Brain microvascular endothelial cell (primary cell): ENCODE measurements at regions not wholly inside any gene's neighbourhood (a gene's known extent, or its start where the extent isn't known, plus 50 kb on each side); places are given as distances from the start of the nearest gene placed in this dataset.
"Not testable (repeated sequence)": the region's sequence is repeated elsewhere in the genome, so short reads cannot be mapped to it uniquely, and the experiment has no call there.

ENCODE experiments used
- DNase-seq: peaks from one replicate; pipeline ENCODE4 v3.0.0-alpha.2; 2020
- H3K27ac ChIP-seq: fragments of 250-450 bp; sonication (Bioruptor Pico); 2 replicates; pipeline ENCODE4 v1.5.1; 2020; ENCODE audit warnings: mild to moderate bottlenecking, moderate library complexity
- H3K27me3 ChIP-seq: fragments of 250-450 bp; sonication (Bioruptor Pico); replicated peaks from 2 replicates; pipeline ENCODE4 v1.5.1; 2020; ENCODE audit warnings: mild to moderate bottlenecking
- H3K36me3 ChIP-seq: fragments of 250-450 bp; sonication (Bioruptor Pico); replicated peaks from 2 replicates; pipeline ENCODE4 v1.5.1; 2020; ENCODE audit warnings: mild to moderate bottlenecking
- H3K4me3 ChIP-seq: 2 replicates; pipeline ENCODE4 v1.5.1; 2011; ENCODE audit warnings: low read depth, mild to moderate bottlenecking, control low read depth, low read length, moderate library complexity
- in situ Hi-C: cut with HindIII; loops from 2 replicates; pipeline ENCODE4 v1.10.0; 2017; ENCODE audit warnings: low sequenced_read_pairs, low pct_ligation_motif_present
- TF ChIP-seq, protein P1 (sequence below): IDR thresholded peaks from 2 replicates; pipeline ENCODE4 v1.5.1; 2011; ENCODE audit warnings: low read depth, mild to moderate bottlenecking, moderate library complexity, low read length, control low read depth, inconsistent platforms; ENCODE audit errors: missing control alignments

DNA sequence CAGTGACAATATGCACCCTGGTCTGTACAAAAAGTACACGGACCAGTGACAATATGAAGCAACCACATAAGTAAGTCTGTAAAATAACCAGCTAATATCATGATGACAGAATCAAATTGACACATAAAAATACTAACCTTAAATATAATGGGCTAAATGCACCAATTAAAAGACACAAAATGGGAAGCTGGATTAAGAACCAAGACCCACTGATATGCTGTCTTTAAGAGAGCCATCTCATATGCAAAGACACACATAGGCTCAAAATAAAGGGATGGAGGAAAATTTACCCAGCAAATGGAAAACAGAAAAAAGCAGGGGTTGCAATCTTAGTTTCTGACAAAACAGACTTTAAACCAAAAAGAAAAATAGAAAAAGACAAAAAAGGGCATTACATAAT, 70.4 kb upstream of the VCAM1 start:
- in situ Hi-C loops = no loop called here
- no peaks in the 10 kb centered on the region for H3K27me3 ChIP-seq
- H3K36me3 ChIP-seq = no peaks in the 10 kb centered on the region
- TF ChIP-seq, protein P1, sequence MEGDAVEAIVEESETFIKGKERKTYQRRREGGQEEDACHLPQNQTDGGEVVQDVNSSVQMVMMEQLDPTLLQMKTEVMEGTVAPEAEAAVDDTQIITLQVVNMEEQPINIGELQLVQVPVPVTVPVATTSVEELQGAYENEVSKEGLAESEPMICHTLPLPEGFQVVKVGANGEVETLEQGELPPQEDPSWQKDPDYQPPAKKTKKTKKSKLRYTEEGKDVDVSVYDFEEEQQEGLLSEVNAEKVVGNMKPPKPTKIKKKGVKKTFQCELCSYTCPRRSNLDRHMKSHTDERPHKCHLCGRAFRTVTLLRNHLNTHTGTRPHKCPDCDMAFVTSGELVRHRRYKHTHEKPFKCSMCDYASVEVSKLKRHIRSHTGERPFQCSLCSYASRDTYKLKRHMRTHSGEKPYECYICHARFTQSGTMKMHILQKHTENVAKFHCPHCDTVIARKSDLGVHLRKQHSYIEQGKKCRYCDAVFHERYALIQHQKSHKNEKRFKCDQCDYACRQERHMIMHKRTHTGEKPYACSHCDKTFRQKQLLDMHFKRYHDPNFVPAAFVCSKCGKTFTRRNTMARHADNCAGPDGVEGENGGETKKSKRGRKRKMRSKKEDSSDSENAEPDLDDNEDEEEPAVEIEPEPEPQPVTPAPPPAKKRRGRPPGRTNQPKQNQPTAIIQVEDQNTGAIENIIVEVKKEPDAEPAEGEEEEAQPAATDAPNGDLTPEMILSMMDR = no peak
- DNase-seq = no peak
- no peak overlapping the region for H3K4me3 ChIP-seq
- no peak overlapping the region for H3K27ac ChIP-seq

DNA sequence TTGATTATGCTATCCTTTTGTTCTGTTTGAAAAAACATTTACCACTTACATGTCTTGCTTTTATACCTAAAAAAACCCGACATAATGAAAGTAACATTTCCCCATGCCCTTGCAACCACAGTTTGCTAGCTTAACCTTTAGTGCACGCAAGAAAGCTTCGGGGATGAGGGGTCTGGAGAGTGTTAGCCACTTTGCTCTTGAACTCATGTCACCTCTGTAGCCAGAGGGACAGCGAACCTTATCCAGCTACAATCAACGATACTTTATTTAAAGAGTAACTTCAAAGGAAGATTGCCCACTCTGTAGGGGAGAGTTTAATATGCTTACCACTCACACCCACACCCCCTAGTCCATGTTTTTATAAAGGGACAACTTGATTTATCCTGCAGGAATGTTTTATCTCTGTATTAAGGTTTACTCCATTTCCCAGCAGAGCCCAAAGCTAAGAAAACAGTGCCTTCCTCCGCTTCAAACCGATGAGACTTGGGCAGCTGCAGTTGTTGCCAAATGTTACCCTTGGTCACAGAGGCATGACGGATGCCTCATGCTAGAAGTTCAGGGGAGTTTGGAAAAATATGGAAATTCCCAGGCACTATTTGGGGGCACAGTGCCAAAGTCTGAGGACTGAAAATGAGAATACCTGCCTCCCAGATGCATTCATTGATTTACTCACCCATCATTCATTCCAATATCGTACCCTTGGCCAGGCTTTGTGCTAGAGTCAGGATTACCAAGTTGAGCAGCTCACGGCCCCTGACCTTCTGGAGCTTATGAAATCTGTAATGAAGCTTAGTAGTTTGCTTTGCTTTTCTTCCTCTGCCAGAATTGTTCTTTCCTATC, 61.4 kb upstream of the VCAM1 start:
- H3K4me3 ChIP-seq = no peak overlapping the region
- no peaks in the 10 kb centered on the region for H3K27me3 ChIP-seq
- TF ChIP-seq, protein P1 = no peak
- H3K36me3 ChIP-seq = no peaks in the 10 kb centered on the region
- in situ Hi-C loops = no loop called here
- peak overlapping the region; percentile 62 for H3K27ac ChIP-seq
- peak; percentile 73 for DNase-seq

DNA sequence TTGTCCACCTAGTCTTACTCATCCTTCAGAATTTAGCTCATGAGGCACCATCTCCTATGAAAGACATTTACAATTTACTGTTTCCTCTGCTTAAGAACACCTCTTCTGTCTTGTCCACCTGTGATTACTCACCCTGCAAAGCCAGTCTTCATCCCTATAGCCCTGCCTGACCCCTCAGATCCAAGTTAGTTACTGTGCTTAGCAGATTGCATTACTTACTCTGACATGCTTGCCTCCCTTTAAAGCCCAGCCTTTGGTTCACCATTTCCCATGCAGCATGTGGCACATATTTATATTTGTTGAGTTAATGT, 60.9 kb upstream of the VCAM1 start:
- Histone ChIP-seq H3K36me3 (no peaks in the 10 kb centered on the region), H3K27me3 (no peaks in the 10 kb centered on the region), H3K4me3 (no peak overlapping the region), H3K27ac (peak overlapping the region; percentile 62)
- in situ Hi-C loops = no loop called here
- TF ChIP-seq, protein P1 = no peak
- DNase-seq = no peak

DNA sequence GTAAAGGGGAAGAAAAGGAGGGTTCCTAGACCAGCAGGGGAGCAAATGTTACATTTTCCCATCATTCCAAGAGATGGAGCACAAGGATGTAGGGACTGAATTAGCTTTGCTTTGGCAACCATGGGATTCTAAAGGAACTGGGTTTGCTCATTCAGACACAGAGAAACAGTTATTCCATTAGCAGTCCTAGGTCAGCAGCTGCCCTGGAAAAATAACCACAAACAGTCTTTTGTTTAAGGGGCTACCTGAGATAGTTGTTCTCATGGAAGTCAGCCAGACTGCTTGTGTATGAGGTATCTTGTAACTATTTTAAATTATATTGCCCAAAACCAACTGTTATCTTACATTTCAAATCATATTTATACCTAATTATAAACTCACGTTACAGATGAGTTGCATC, 58.4 kb upstream of the VCAM1 start:
- H3K36me3 ChIP-seq = no peaks in the 10 kb centered on the region
- TF ChIP-seq, protein P1 = no peak
- no peak for DNase-seq
- no peak overlapping the region for H3K4me3 ChIP-seq
- H3K27me3 ChIP-seq = no peaks in the 10 kb centered on the region
- no peak overlapping the region for H3K27ac ChIP-seq
- in situ Hi-C loops = no loop called here

DNA sequence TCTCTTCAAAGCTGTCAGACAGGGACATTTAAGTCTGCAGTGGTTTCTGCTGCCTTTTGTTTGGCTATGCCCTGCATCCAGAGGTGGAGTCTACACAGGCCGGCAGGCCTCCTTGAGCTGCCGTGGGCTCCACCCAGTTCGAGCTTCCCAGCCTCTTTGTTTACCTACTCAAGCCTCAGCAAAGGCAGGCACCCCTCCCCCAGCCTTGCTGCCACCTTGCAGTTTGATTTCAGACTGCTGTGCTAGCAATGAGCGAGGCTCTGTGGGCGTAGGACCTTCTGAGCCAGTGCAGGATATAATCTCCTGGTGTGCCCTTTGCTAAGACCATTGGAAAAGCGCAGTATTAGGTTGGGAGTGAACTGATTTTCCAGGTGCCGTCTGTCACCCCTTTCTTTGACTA, 51.0 kb upstream of the VCAM1 start:
- H3K27ac ChIP-seq = not testable (repeated sequence)

More for the DNA sequence above, 51.0 kb upstream of the VCAM1 start:
- in situ Hi-C loops, H3K4me3 ChIP-seq, H3K27me3 ChIP-seq, H3K36me3 ChIP-seq, DNase-seq: not testable (repeated sequence)
